Choroid plexus epithelial cell (primary cell): ENCODE measurements at regions not wholly inside any gene's neighbourhood (a gene's known extent, or its start where the extent isn't known, plus 50 kb on each side); places are given as distances from the start of the nearest gene placed in this dataset.
A peak's percentile ranks its signal among the peaks of the same experiment; 100 is the strongest.

ENCODE experiments used
- DNase-seq: peaks from one replicate; pipeline ENCODE4 v3.0.0-alpha.2; 2010; ENCODE audit warnings: low read depth
- H3K4me3 ChIP-seq: 2 replicates; pipeline ENCODE4 v1.5.1; 2011; ENCODE audit warnings: low read depth, mild to moderate bottlenecking, control low read depth, low read length, moderate library complexity
- TF ChIP-seq, protein P1 (sequence below): conservative IDR thresholded peaks from 2 replicates; pipeline ENCODE4 v1.5.1; 2011; ENCODE audit warnings: low read depth, mild to moderate bottlenecking, control low read depth, inconsistent platforms, low read length, moderate library complexity

DNA sequence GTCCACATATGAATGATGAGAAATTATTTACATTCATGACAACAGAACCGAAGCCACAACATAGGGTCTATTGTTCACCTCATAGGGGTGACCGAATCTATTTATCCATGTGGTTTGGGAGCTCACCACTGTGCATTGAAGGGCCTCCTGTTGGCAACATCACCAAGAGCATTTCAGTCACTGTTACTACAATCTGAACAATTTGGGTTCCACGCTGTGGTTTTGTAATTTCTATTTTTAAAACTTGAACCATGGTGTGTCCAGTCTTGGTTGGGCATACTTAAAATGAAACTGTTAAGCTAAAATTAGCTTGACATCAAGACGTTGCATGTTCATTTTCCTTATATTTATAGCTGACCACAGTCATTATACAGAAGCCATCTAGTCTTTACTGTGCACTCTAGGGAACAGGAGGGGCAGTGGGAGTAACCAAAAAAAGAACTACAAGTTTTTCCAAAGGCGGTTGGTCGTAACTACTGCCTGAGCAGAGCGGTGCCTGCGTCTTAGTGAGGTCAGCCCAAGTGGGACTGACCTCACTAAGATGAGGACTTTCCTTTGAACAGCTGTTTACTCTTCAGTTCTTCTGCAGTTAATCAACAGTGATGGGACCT, 192.1 kb downstream of the SPRY1 start:
- H3K4me3 ChIP-seq = no peak overlapping the region
- TF ChIP-seq, protein P1, sequence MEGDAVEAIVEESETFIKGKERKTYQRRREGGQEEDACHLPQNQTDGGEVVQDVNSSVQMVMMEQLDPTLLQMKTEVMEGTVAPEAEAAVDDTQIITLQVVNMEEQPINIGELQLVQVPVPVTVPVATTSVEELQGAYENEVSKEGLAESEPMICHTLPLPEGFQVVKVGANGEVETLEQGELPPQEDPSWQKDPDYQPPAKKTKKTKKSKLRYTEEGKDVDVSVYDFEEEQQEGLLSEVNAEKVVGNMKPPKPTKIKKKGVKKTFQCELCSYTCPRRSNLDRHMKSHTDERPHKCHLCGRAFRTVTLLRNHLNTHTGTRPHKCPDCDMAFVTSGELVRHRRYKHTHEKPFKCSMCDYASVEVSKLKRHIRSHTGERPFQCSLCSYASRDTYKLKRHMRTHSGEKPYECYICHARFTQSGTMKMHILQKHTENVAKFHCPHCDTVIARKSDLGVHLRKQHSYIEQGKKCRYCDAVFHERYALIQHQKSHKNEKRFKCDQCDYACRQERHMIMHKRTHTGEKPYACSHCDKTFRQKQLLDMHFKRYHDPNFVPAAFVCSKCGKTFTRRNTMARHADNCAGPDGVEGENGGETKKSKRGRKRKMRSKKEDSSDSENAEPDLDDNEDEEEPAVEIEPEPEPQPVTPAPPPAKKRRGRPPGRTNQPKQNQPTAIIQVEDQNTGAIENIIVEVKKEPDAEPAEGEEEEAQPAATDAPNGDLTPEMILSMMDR = no peak
- DNase-seq = no peak

DNA sequence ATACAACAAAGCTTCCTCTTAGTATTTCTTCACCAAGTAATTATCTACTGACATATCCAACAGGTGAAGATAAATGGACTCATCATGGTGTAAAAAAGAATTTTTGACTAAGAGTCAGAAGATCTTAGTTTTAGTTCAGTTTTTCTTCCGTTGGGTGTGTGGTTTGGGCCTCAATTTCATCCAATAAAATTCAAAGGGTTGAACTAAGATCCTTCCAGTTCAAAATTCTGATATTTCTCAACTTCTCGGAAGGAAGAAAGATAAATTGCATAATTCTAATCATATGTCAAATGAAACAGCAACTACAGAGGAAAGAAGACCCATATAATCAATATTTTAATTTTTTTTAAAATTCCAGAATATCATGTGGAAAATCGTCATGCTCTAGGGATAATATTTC, 192.7 kb downstream of the SPRY1 start:
- no peak for DNase-seq
- TF ChIP-seq, protein P1 = no peak
- no peak overlapping the region for H3K4me3 ChIP-seq

DNA sequence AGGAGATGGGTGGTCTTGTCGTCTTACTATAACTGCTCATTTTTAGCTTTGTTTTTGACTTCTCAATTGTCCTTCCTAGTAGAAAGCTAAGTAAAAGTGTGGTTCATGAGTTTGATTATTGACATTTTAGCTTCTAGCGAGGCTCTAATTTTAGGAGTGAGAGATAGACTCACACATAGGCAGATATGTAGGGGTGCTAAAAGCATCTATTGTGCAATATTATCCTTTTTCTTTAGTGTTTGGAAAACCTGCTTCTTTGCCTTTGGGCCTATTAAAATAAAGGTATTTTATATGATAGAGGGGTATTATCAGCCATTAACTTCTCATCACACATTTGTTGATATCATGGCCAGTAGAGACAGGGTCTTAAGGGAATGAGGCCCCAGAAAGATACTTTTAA, 195.3 kb downstream of the SPRY1 start:
- no peak for DNase-seq
- TF ChIP-seq, protein P1 = no peak
- H3K4me3 ChIP-seq = no peak overlapping the region

DNA sequence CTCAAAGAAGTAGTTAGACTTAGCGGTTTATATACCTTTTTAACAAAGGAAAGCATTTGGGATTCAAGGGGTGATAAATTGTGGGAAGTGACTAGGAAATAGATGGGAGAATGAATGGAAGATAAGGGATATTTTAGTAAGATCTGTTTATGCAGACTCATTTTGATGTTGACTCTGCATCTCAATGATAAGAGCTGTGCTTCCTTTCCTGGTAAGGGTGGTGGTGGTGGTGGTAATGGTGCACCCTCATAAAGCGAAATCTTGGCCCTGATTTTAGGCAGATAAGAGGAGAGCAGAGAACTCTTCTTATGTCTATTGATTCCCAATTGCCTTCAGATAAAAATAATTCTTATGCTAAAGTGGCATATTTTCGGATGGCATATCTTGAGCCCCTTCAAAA, 197.1 kb downstream of the SPRY1 start:
- H3K4me3 ChIP-seq = no peak overlapping the region
- no peak for DNase-seq
- TF ChIP-seq, protein P1 = no peak

DNA sequence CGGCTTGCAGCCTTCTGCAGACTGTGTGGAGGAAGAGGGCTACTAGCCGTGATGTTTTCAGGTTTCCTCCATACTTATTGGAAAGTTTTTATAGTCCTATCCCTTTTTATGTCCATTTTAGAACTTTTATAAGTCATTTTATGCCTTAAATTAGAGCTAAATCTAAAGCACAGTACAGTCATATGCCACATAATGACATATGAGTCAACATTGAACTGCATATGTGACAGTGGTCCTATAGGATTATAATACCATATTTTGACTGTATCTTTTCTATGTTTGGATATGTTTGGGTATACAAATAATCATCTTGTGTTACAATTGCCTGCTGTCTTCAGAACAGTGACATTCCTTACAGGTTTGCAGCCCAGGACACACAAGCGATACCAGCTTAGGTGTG, 200.2 kb downstream of the SPRY1 start:
- DNase-seq = no peak
- TF ChIP-seq, protein P1 = no peak
- H3K4me3 ChIP-seq = no peak overlapping the region

DNA sequence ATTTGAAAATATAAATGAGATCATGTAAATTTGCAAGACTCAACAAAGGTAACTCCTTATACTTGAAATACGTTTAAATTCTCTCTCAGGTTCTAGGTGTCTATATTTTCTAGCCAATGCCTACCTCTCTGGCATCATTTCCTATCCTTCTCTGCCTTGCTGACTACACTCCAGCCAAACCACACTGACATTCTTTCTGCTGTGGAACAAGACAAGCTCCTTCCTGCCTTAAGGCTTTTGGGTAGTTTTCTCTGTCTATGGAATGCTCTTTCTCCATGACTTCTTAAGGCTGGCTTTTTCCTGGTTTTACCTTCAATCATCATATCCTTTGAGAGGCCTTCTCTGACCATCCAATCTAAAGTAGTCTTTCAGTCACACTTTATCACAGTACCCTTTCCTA, 201.0 kb downstream of the SPRY1 start:
- H3K4me3 ChIP-seq = no peak overlapping the region
- TF ChIP-seq, protein P1 = no peak
- DNase-seq = peak; percentile 75

DNA sequence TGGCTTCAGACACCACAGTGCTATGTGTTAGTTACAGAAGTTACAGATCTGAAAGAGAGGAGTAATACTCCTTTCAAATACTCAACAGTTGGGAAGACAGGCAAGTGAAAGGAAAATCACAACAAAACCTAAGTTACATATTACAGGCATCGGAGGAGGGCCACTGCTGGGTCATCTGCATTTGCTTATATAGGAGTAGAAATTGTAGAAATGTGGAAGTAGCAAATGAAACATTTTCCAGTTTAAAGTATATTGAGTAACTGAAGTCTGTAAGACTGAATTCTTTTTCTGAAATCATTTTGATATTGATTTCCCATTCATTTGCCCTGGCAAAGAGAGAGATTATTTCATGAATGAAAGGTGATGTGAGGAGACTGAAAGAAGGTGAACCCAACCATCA, 201.7 kb downstream of the SPRY1 start:
- DNase-seq = no peak
- no peak overlapping the region for H3K4me3 ChIP-seq
- TF ChIP-seq, protein P1 = no peak
